ENCODE measurements at regions not wholly inside any gene's neighbourhood (a gene's known extent, or its start where the extent isn't known, plus 50 kb on each side); places are given as distances from the start of the nearest gene placed in this dataset.

GRCh38 chr2:116444256-116444872, 1370.1 kb upstream of the DDX18 start:
- Histone ChIP-seq H3K4me1 (no peaks in the 10 kb centered on the region), H3K4me3 (no peak overlapping the region), H3K27me3 (no peaks in the 10 kb centered on the region), H3K9me3 (peaks cover 0 to 4% of the 10 kb centered on the region in 2 donors), H3K36me3 (no peaks in the 10 kb centered on the region), H3K27ac (no peak overlapping the region)
- in situ Hi-C loops (cut with MboI; ENCODE audit: low pct_ligation_motif_present in 1 of 4, low pct_unique_long_range_greater_than_20kb in 1 of 4, low sequenced_read_pairs in 3 of 4) (no loop called here), intact Hi-C loops (cut with DNase I; ENCODE audit: low total_unique reads) (no loop called here)
- no peak for DNase-seq
- TF ChIP-seq CTCF (IDR thresholded peaks at IDR 0.05), result no peak
- TF ChIP-seq POLR2AphosphoS5 (IDR thresholded peaks at IDR 0.05), result no peak
- no peak for TF ChIP-seq EP300 (IDR thresholded peaks at IDR 0.05; ENCODE audit: low read depth)
- TF ChIP-seq POLR2A (IDR thresholded peaks at IDR 0.05), result no peak
- WGBS, 2 donors (ENCODE audit: low coverage in 1 of 2), result 18% methylated on average over 1 of the region's 1 CpG; no CpG with 5 or more reads in 1 of the 2 donors

- no peak for DNase-seq
- in situ Hi-C loops (cut with MboI; ENCODE audit: low pct_ligation_motif_present in 1 of 4, low pct_unique_long_range_greater_than_20kb in 1 of 4, low sequenced_read_pairs in 3 of 4) (no loop called here), intact Hi-C loops (cut with DNase I; ENCODE audit: low total_unique reads) (no loop called here)
- Histone ChIP-seq H3K27ac (no peak overlapping the region), H3K27me3 (no peaks in the 10 kb centered on the region), H3K4me1 (no peaks in the 10 kb centered on the region), H3K36me3 (no peaks in the 10 kb centered on the region), H3K4me3 (no peak overlapping the region), H3K9me3 (peaks cover 3 to 6% of the 10 kb centered on the region in 2 donors)
- TF ChIP-seq POLR2A (IDR thresholded peaks at IDR 0.05) (no peak), EP300 (IDR thresholded peaks at IDR 0.05; ENCODE audit: low read depth) (no peak), POLR2AphosphoS5 (IDR thresholded peaks at IDR 0.05) (no peak), CTCF (IDR thresholded peaks at IDR 0.05) (no peak)
- WGBS, 2 donors (ENCODE audit: low coverage in 1 of 2), result 75 to 88% methylated on average over 1 of the region's 1 CpG
Measured at GRCh38 chr2:116450990-116451389, 1363.5 kb upstream of the DDX18 start.

GRCh38 chr2:116452651-116453050, 1361.8 kb upstream of the DDX18 start:
- Histone ChIP-seq H3K27me3 (no peaks in the 10 kb centered on the region), H3K27ac (no peak overlapping the region), H3K4me1 (no peaks in the 10 kb centered on the region), H3K9me3 (peaks cover 4 to 6% of the 10 kb centered on the region in 2 donors), H3K4me3 (no peak overlapping the region), H3K36me3 (no peaks in the 10 kb centered on the region)
- 32 to 59% methylated on average over 2 of the region's 2 CpGs for WGBS, 2 donors (ENCODE audit: low coverage in 1 of 2)
- TF ChIP-seq EP300 (IDR thresholded peaks at IDR 0.05; ENCODE audit: low read depth) (no peak), CTCF (IDR thresholded peaks at IDR 0.05) (no peak), POLR2A (IDR thresholded peaks at IDR 0.05) (no peak), POLR2AphosphoS5 (IDR thresholded peaks at IDR 0.05) (no peak)
- in situ Hi-C loops (cut with MboI; ENCODE audit: low pct_ligation_motif_present in 1 of 4, low pct_unique_long_range_greater_than_20kb in 1 of 4, low sequenced_read_pairs in 3 of 4) (no loop called here), intact Hi-C loops (cut with DNase I; ENCODE audit: low total_unique reads) (no loop called here)
- DNase-seq, result no peak

GRCh38 chr2:116456429-116456828, 1358.1 kb upstream of the DDX18 start:
- Histone ChIP-seq H3K36me3 (no peaks in the 10 kb centered on the region), H3K27ac (no peak overlapping the region), H3K4me1 (no peaks in the 10 kb centered on the region), H3K4me3 (no peak overlapping the region), H3K27me3 (no peaks in the 10 kb centered on the region), H3K9me3 (peaks cover 4 to 6% of the 10 kb centered on the region in 2 donors)
- no peak for DNase-seq
- WGBS, 2 donors (ENCODE audit: low coverage in 1 of 2), result 87% methylated on average over 4 of the region's 4 CpGs; no CpG with 5 or more reads in 1 of the 2 donors
- no peak for TF ChIP-seq POLR2AphosphoS5 (IDR thresholded peaks at IDR 0.05)
- no peak for TF ChIP-seq CTCF (IDR thresholded peaks at IDR 0.05)
- TF ChIP-seq POLR2A (IDR thresholded peaks at IDR 0.05), result no peak
- TF ChIP-seq EP300 (IDR thresholded peaks at IDR 0.05; ENCODE audit: low read depth), result no peak
- in situ Hi-C loops (cut with MboI; ENCODE audit: low pct_ligation_motif_present in 1 of 4, low pct_unique_long_range_greater_than_20kb in 1 of 4, low sequenced_read_pairs in 3 of 4) (no loop called here), intact Hi-C loops (cut with DNase I; ENCODE audit: low total_unique reads) (no loop called here)

All from transverse colon (tissue), 4 donors.